VCaP (cell line): ENCODE measurements at regions not wholly inside any gene's neighbourhood (a gene's known extent, or its start where the extent isn't known, plus 50 kb on each side); places are given as distances from the start of the nearest gene placed in this dataset.

ENCODE experiments used
- H3K27ac ChIP-seq: fragments of 450-650 bp; 2 replicates; pipeline ENCODE4 v1.5.1; 2017
- TF ChIP-seq, protein P1 (sequence below): fragments of 450-650 bp; conservative IDR thresholded peaks from 2 replicates; pipeline ENCODE4 v1.5.1; 2017; ENCODE audit warnings: mild to moderate bottlenecking, moderate library complexity

DNA sequence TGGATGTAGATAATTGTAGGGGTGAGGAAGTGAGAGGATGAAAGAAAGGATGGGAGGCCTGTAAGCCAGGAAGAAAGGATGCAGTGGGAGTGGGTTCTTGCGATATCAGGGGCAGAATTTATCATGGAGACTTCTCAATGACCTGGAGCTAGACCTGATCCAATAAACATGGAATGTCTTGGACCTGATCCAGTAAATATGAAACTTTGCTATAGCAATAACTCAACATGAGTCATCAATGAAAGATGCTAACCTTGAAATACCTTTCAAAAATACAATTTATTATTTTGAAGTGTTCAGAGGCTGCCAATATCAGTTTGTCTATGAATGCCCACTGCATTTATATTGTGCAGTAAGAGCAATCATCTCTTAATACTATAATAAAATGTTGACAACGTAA lies 279.5 kb downstream of the POU4F1 start:
- H3K27ac ChIP-seq = no peak overlapping the region; the same call in 1 of the 2 replicates
- TF ChIP-seq, protein P1, sequence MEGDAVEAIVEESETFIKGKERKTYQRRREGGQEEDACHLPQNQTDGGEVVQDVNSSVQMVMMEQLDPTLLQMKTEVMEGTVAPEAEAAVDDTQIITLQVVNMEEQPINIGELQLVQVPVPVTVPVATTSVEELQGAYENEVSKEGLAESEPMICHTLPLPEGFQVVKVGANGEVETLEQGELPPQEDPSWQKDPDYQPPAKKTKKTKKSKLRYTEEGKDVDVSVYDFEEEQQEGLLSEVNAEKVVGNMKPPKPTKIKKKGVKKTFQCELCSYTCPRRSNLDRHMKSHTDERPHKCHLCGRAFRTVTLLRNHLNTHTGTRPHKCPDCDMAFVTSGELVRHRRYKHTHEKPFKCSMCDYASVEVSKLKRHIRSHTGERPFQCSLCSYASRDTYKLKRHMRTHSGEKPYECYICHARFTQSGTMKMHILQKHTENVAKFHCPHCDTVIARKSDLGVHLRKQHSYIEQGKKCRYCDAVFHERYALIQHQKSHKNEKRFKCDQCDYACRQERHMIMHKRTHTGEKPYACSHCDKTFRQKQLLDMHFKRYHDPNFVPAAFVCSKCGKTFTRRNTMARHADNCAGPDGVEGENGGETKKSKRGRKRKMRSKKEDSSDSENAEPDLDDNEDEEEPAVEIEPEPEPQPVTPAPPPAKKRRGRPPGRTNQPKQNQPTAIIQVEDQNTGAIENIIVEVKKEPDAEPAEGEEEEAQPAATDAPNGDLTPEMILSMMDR = no peak

DNA sequence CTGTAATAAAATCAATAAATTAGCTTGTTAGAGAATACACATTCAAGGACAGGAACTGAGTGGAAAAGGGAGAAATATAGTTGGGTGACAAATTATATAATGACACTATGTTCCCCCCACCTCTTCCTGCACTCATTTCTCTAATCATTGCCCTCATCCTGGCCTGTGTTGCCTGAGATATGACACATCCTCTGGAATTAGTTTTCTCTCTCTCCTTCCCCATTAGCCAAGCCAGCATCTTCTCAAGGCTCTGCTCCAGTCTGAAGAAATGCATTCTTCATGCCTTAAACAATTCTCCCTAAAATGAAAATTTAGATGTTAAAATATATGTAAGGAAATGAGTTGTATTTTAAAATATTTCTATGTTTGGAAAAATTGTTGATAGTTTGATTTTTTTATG lies 280.3 kb downstream of the POU4F1 start:
- H3K27ac ChIP-seq = no peak overlapping the region
- TF ChIP-seq, protein P1 = no peak

DNA sequence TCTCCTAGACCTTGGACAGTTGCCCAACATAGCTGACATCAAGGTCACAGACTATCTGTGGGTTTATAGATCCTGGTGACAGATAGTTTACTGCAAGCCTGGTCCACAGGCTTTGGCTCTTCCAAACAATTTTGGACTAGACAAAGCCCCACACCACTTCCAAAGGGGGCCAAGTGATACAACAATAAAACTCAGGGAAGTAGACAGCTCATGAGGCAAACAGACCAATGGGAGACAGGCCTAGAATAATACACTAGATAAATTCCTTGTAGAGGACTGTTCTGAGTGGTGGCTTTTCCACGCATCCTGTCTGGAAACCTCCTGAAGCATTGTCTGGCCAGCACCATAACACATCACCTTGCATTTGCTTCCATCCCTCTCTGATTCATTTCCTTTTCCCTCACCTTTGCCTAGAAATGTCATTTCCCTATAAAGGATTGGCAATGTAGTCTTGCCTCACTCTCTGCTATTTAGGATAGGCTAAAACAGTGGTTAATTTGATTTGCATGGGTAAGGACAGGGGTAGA lies 284.2 kb downstream of the POU4F1 start:
- TF ChIP-seq, protein P1 = no peak
- H3K27ac ChIP-seq = no peak overlapping the region

DNA sequence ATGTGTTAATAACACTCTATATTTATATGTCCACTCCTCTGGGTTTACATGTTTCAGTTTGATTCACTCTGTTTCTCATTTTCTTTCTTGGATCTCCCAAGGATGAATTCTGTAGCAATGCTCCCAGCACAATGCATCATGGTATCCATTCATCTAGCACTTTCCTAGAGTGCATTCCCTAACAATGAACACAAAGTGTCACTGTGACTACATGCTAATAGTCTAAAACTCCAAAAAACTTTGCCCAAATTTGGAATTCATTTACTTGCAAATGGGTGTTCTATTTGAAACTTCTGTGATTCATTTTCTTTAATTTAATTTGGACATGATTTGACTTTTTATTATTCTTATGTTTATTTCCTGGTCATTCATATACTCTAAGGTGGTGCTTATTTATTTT lies 286.3 kb downstream of the POU4F1 start:
- TF ChIP-seq, protein P1 = peak; percentile 85
- no peak overlapping the region for H3K27ac ChIP-seq

DNA sequence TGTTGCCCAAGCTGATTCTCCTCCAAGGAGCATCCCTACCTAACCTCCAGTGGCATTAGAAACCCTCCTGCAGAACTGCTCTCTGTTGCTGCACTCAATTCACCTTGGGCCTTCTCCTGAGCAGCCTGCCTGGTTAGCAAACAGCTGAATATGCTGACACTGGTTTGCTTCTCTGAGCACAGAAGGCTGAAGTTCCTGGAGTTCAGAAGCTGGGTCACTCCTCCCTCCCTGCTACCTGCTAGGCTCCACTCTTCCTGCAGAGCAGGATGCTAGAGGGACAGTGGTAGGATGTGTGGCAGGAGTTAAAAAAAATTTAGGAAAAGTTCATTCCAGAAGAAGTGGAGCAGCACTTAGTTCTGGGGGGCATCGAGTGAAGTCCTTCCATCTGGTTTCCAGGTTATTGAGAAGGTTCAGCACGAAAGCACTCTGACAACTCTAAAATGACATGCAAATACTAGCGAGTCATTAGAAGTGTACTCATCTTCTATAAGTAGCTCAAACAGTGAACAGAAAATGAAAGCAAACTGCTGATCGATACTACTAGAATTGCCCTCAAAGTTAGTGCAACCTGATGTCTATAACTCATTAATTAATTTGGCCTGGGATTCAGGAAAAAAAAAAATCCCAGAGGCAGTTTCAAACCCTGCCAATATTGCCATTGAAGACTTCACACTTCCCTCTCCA lies 293.7 kb downstream of the POU4F1 start:
- TF ChIP-seq, protein P1 = no peak
- no peak overlapping the region for H3K27ac ChIP-seq

DNA sequence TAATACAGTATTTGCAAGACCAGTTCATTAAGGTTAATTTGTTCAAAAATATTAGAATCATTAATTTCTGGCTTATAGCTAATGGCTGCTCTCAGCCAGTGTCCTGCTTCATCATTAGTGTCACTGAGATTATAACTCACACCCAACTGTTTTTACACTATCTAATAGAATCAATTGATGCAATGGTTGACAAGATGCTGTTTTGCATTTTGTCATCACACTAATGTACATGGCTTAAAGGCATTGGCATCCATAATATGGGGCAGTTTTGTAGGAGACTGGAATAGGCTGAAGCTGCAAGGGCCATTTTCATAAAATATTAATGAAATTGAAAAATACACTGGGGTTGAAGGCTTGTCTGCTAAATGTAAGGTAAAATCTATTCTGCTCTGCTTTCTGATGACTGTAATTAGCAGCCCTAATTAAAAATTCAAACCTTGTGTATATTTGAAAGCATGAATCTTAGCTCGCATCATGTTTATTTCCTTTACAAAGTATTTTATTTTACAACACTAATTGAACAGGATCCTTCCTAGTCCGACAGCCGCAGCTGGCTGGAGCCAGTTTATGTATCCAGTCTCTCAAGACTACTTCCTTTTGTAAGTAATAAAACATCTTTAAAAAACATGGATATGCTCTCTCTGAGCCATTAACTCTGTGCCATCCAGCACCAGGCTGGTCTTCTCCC lies 296.7 kb downstream of the POU4F1 start:
- TF ChIP-seq, protein P1 = no peak
- H3K27ac ChIP-seq = no peak overlapping the region; the same call in 1 of the 2 replicates

DNA sequence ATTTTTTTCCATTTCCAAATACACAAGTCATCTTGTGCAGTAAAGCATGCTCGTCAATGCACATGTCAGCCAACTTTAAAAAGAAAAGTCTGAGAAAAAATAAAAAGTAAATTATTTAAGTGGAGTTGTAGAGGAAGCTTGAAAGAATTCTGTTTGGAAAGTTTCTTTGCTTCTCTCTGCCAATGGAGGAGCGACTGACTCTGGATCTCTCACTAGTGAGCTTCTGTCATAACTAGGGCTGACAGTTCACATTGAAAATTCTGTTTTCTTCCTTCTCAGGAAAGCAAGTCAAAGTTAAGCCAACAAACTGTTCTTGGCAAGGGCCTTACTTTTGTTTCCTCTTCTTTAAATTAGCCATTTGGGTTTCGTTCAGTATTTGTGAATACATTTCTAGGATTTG lies 298.2 kb downstream of the POU4F1 start:
- no peak overlapping the region for H3K27ac ChIP-seq
- TF ChIP-seq, protein P1 = no peak
